Upper lobe of right lung (tissue), 1 donor: ENCODE measurements at regions not wholly inside any gene's neighbourhood (a gene's known extent, or its start where the extent isn't known, plus 50 kb on each side); places are given as distances from the start of the nearest gene placed in this dataset.

Experiments used
- ATAC-seq: fragments of 200-7000 bp; cut with Tn5 transposase; one replicate; pipeline ENCODE4 v1.9.1; 2020; ENCODE audit warnings: mild to moderate bottlenecking, moderate library complexity
- DNase-seq: peaks from one replicate; pipeline ENCODE4 v3.0.0-alpha.2; 2020
- H3K27ac ChIP-seq: fragments of 200-600 bp; one replicate; pipeline ENCODE4 v1.8.0; 2022
- H3K27me3 ChIP-seq: fragments of 200-600 bp; one replicate; pipeline ENCODE4 v1.8.0; 2022; ENCODE audit warnings: mild to moderate bottlenecking
- H3K36me3 ChIP-seq: fragments of 200-600 bp; one replicate; pipeline ENCODE4 v1.8.0; 2022
- H3K4me1 ChIP-seq: fragments of 200-600 bp; one replicate; pipeline ENCODE4 v1.8.0; 2022
- H3K4me3 ChIP-seq: fragments of 200-600 bp; one replicate; pipeline ENCODE4 v1.8.0; 2022; ENCODE audit warnings: mild to moderate bottlenecking
- H3K9me3 ChIP-seq: fragments of 200-600 bp; one replicate; pipeline ENCODE4 v1.8.0; 2022
- CTCF ChIP-seq: fragments of 200-600 bp; IDR thresholded peaks from one replicate; pipeline ENCODE4 v1.8.0; 2022; ENCODE audit warnings: antibody characterized with exemption
- intact Hi-C: fragments of 100-400 bp; cut with DNase I; formaldehyde crosslinking; loops from one replicate; pipeline ENCODE4 v1.11.0; 2022
- donor health status: DM: no; HTN: yes; CAD: no; lungs with severe emphysema.

- Histone ChIP-seq H3K27me3 (no peaks in the 10 kb centered on the region), H3K27ac (no peak overlapping the region), H3K9me3 (no peaks in the 10 kb centered on the region), H3K36me3 (no peaks in the 10 kb centered on the region), H3K4me1 (no peaks in the 10 kb centered on the region), H3K4me3 (no peak overlapping the region)
- ATAC-seq = no peak
- TF ChIP-seq CTCF = no peak
- DNase-seq = no peak
- intact Hi-C loops = no loop called here
These were observed 307.1 kb downstream of the IL20RB start for GRCh38 chr3:137264843-137265330.

GRCh38 chr3:137282871-137283270 lies 325.1 kb downstream of the IL20RB start:
- Histone ChIP-seq H3K27ac (no peak overlapping the region), H3K9me3 (no peaks in the 10 kb centered on the region), H3K27me3 (no peaks in the 10 kb centered on the region), H3K4me1 (no peaks in the 10 kb centered on the region), H3K4me3 (no peak overlapping the region), H3K36me3 (no peaks in the 10 kb centered on the region)
- ATAC-seq = no peak
- DNase-seq = no peak
- intact Hi-C loops = no loop called here
- TF ChIP-seq CTCF = no peak

- H3K27ac ChIP-seq = no peak overlapping the region
- no peaks in the 10 kb centered on the region for H3K9me3 ChIP-seq
- intact Hi-C loops = no loop called here
- TF ChIP-seq CTCF = no peak
- no peaks in the 10 kb centered on the region for H3K4me1 ChIP-seq
- no peak overlapping the region for H3K4me3 ChIP-seq
- DNase-seq (no peak), ATAC-seq (no peak)
- no peaks in the 10 kb centered on the region for H3K27me3 ChIP-seq
- no peaks in the 10 kb centered on the region for H3K36me3 ChIP-seq
These were observed 328.1 kb downstream of the IL20RB start for GRCh38 chr3:137285924-137286323.

GRCh38 chr3:137293086-137293485 lies 335.3 kb downstream of the IL20RB start:
- Histone ChIP-seq H3K4me3 (no peak overlapping the region), H3K27me3 (no peaks in the 10 kb centered on the region), H3K9me3 (no peaks in the 10 kb centered on the region), H3K36me3 (no peaks in the 10 kb centered on the region), H3K4me1 (no peaks in the 10 kb centered on the region), H3K27ac (no peak overlapping the region)
- TF ChIP-seq CTCF = no peak
- DNase-seq (no peak), ATAC-seq (no peak)
- intact Hi-C loops = no loop called here

- ATAC-seq = no peak
- DNase-seq = no peak
- no peaks in the 10 kb centered on the region for H3K4me1 ChIP-seq
- no peak overlapping the region for H3K4me3 ChIP-seq
- H3K9me3 ChIP-seq = no peaks in the 10 kb centered on the region
- H3K36me3 ChIP-seq = no peaks in the 10 kb centered on the region
- intact Hi-C loops = no loop called here
- TF ChIP-seq CTCF = no peak
- H3K27ac ChIP-seq = no peak overlapping the region
- H3K27me3 ChIP-seq = no peaks in the 10 kb centered on the region
These were observed 336.4 kb downstream of the IL20RB start for GRCh38 chr3:137294139-137294538.

- Histone ChIP-seq H3K36me3 (no peaks in the 10 kb centered on the region), H3K4me3 (no peak overlapping the region), H3K27me3 (no peaks in the 10 kb centered on the region), H3K4me1 (no peaks in the 10 kb centered on the region), H3K27ac (no peak overlapping the region), H3K9me3 (no peaks in the 10 kb centered on the region)
- no peak for DNase-seq
- no peak for ATAC-seq
- TF ChIP-seq CTCF = no peak
- intact Hi-C loops = no loop called here
These were observed 337.1 kb downstream of the IL20RB start for GRCh38 chr3:137294839-137295238.
